IPS-NIHi7 (cell line): ENCODE measurements at regions not wholly inside any gene's neighbourhood (a gene's known extent, or its start where the extent isn't known, plus 50 kb on each side); places are given as distances from the start of the nearest gene placed in this dataset.
"Not testable (repeated sequence)": the region's sequence is repeated elsewhere in the genome, so short reads cannot be mapped to it uniquely, and the experiment has no call there.

Experiments
- DNase-seq: peaks from one replicate; pipeline ENCODE4 v3.0.0; 2012; ENCODE audit warnings: mixed read lengths; ENCODE audit errors: extremely low spot score

GRCh38 chr4:3955321-3956164, 189.4 kb downstream of the ADRA2C start:
- peak; percentile 84 for DNase-seq

- DNase-seq: not testable (repeated sequence)
Measured at GRCh38 chr4:3956165-3956867, 190.1 kb downstream of the ADRA2C start.

GRCh38 chr4:3961091-3961672, 195.0 kb downstream of the ADRA2C start:
- DNase-seq: not testable (repeated sequence)

- DNase-seq: not testable (repeated sequence)
Measured at GRCh38 chr4:3964572-3965278, 198.5 kb downstream of the ADRA2C start.

- not testable (repeated sequence) for DNase-seq
Measured at GRCh38 chr4:3967204-3967603, 201.0 kb downstream of the ADRA2C start.

- DNase-seq: not testable (repeated sequence)
Measured at GRCh38 chr4:3972626-3973025, 206.4 kb downstream of the ADRA2C start.

GRCh38 chr4:3973581-3974200, 207.5 kb downstream of the ADRA2C start:
- DNase-seq: not testable (repeated sequence)

- DNase-seq: not testable (repeated sequence)
Measured at GRCh38 chr4:3983518-3984125, 217.4 kb downstream of the ADRA2C start.

GRCh38 chr4:3984796-3985195, 218.6 kb downstream of the ADRA2C start:
- not testable (repeated sequence) for DNase-seq

GRCh38 chr4:3986412-3986811, 220.2 kb downstream of the ADRA2C start:
- DNase-seq: not testable (repeated sequence)

GRCh38 chr4:3997386-3997785, 229.3 kb downstream of the OTOP1 start:
- DNase-seq: not testable (repeated sequence)

- DNase-seq: not testable (repeated sequence)
Measured at GRCh38 chr4:4004036-4004435, 222.7 kb downstream of the OTOP1 start.

GRCh38 chr4:4004702-4005101, 222.0 kb downstream of the OTOP1 start:
- not testable (repeated sequence) for DNase-seq

GRCh38 chr4:4006356-4006755, 220.4 kb downstream of the OTOP1 start:
- not testable (repeated sequence) for DNase-seq

- not testable (repeated sequence) for DNase-seq
Measured at GRCh38 chr4:4019071-4019470, 207.7 kb downstream of the OTOP1 start.

- DNase-seq: not testable (repeated sequence)
Measured at GRCh38 chr4:4021161-4021560, 205.6 kb downstream of the OTOP1 start.

- not testable (repeated sequence) for DNase-seq
Measured at GRCh38 chr4:4026708-4027107, 200.0 kb downstream of the OTOP1 start.

GRCh38 chr4:4028752-4029151, 198.0 kb downstream of the OTOP1 start:
- not testable (repeated sequence) for DNase-seq

GRCh38 chr4:4030509-4030908, 196.2 kb downstream of the OTOP1 start:
- not testable (repeated sequence) for DNase-seq

GRCh38 chr4:4031446-4032135, 195.1 kb downstream of the OTOP1 start:
- DNase-seq: not testable (repeated sequence)
